ENCODE measurements at regions not wholly inside any gene's neighbourhood (a gene's known extent, or its start where the extent isn't known, plus 50 kb on each side); places are given as distances from the start of the nearest gene placed in this dataset.

- TF ChIP-seq EZH2 (IDR thresholded peaks at IDR 0.05; ENCODE audit: low read length, unreplicated experiment) (no peak), EZH2phosphoT487 (IDR thresholded peaks at IDR 0.05; ENCODE audit: borderline replicate concordance, low read length) (no peak)
Observed at GRCh38 chr9:106689089-106689488, 173.9 kb upstream of the ZNF462 start.
